ENCODE measurements at regions not wholly inside any gene's neighbourhood (a gene's known extent, or its start where the extent isn't known, plus 50 kb on each side); places are given as distances from the start of the nearest gene placed in this dataset.

DNA sequence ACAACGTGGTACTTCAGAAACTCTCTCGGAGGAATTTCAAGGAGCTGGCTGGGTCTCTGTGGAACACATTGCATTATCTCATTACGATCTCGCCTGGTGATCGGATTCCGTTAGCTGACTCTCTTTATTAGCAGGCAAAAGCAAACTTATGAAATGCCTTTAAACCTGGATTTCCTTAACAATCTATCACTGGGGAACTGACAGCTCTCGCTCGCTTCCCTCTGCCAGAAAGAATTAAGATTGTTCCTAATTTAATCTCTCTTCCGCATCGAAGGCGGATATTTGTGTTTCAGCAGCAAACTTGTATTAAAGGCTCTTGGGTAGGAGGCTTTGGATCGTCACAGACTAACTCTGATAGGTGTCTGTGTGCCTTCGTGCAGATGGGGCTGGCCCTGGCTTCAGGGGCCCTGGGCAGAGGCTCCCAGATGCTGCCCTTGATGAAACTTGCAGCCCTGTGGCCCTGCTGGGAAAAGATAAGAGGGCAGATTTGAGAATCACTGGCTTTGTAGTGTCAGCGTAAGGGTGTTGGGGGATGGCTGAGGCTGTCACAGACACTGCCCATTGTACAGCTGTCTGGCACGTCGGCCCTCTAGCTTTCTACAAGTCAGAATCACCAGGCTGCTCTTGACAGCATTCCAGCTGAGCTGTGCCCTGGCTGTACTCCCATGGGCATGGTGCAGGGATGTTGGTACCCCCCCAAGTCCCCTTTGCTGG, 162.2 kb upstream of the NECTIN1 start:
- TF ChIP-seq, protein P1, sequence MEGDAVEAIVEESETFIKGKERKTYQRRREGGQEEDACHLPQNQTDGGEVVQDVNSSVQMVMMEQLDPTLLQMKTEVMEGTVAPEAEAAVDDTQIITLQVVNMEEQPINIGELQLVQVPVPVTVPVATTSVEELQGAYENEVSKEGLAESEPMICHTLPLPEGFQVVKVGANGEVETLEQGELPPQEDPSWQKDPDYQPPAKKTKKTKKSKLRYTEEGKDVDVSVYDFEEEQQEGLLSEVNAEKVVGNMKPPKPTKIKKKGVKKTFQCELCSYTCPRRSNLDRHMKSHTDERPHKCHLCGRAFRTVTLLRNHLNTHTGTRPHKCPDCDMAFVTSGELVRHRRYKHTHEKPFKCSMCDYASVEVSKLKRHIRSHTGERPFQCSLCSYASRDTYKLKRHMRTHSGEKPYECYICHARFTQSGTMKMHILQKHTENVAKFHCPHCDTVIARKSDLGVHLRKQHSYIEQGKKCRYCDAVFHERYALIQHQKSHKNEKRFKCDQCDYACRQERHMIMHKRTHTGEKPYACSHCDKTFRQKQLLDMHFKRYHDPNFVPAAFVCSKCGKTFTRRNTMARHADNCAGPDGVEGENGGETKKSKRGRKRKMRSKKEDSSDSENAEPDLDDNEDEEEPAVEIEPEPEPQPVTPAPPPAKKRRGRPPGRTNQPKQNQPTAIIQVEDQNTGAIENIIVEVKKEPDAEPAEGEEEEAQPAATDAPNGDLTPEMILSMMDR (IDR thresholded peaks at IDR 0.05), result no peak
- no peaks in the 10 kb centered on the region for H3K9me3 ChIP-seq
- no peak overlapping the region for H3K27ac ChIP-seq
- H3K27me3 ChIP-seq (replicated peaks; ENCODE audit: insufficient read depth), result no peaks in the 10 kb centered on the region
- ATAC-seq (ENCODE audit: insufficient number of reproducible peaks, low FRiP score, low read depth) (no peak), DNase-seq (ENCODE audit: low spot score) (no peak)
- H3K36me3 ChIP-seq, result no peaks in the 10 kb centered on the region
- no peaks in the 10 kb centered on the region for H3K4me1 ChIP-seq (ENCODE audit: control insufficient read depth in 1 of 2, low read depth in 2 of 2)
- no peak overlapping the region for H3K4me3 ChIP-seq

DNA sequence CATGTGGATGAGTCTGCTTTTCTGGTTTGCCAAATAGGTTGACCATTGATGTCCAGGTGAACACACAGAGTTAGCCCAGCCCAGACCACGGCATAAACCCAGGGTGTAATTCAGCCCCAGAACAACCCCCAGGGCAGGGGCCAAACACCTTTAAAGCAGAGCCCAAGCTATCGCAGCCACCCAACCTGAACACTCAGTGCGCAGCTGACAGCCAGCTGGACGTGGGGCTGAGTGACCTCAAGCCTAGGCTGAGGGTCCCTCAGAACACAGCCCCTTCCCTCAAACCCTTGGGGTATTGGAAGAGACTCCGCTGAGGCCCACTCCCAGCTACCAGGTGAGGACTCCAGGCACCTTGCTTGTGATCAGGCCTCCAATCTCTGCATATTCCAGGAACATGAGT, 161.5 kb upstream of the NECTIN1 start:
- Histone ChIP-seq H3K4me1 (ENCODE audit: control insufficient read depth in 1 of 2, low read depth in 2 of 2) (no peaks in the 10 kb centered on the region), H3K4me3 (no peak overlapping the region), H3K36me3 (no peaks in the 10 kb centered on the region), H3K27me3 (replicated peaks; ENCODE audit: insufficient read depth) (no peaks in the 10 kb centered on the region), H3K27ac (no peak overlapping the region), H3K9me3 (no peaks in the 10 kb centered on the region)
- TF ChIP-seq, protein P1 (IDR thresholded peaks at IDR 0.05), result no peak
- DNase-seq (ENCODE audit: low spot score) (no peak), ATAC-seq (ENCODE audit: insufficient number of reproducible peaks, low FRiP score, low read depth) (no peak)

DNA sequence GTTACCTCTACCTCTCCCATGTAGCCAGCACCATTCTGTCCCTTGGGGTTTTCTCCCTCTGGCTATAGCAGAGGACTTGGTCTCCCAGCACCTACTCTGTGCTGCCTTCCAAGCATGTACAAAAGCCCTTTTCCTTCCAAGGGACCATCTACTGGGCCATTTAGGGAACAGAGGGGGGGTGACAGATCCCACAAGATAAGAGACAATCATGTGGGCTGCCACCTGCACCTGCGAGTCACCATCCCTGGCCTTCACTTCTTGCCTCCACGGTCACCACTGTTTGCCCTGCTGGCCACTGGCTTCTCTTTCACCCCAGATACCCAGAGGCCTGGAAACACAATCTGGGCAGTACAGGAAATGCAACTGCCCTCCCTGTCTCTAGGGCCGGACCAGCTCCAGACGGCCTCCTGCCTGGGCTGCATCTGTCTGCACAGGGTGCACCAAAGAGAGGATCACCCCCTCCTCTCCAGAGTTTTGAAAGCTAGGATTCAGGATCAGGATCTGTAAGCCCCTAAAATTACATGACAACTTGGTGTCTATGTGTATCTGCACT, 160.8 kb upstream of the NECTIN1 start:
- TF ChIP-seq, protein P1 (IDR thresholded peaks at IDR 0.05), result no peak

GRCh38 chr11:119889111-119889510, 160.1 kb upstream of the NECTIN1 start:
- no peaks in the 10 kb centered on the region for H3K9me3 ChIP-seq
- no peak overlapping the region for H3K4me3 ChIP-seq
- ATAC-seq (ENCODE audit: insufficient number of reproducible peaks, low FRiP score, low read depth) (no peak), DNase-seq (ENCODE audit: low spot score) (no peak)
- TF ChIP-seq, protein P1 (IDR thresholded peaks at IDR 0.05), result no peak
- H3K36me3 ChIP-seq, result no peaks in the 10 kb centered on the region
- no peaks in the 10 kb centered on the region for H3K4me1 ChIP-seq (ENCODE audit: control insufficient read depth in 1 of 2, low read depth in 2 of 2)
- H3K27ac ChIP-seq, result no peak overlapping the region
- H3K27me3 ChIP-seq (replicated peaks; ENCODE audit: insufficient read depth), result no peaks in the 10 kb centered on the region

More for the DNA sequence above, 160.8 kb upstream of the NECTIN1 start:
- no peak for ATAC-seq (ENCODE audit: insufficient number of reproducible peaks, low FRiP score, low read depth)
- Histone ChIP-seq H3K4me3 (no peak overlapping the region), H3K27ac (no peak overlapping the region), H3K9me3 (no peaks in the 10 kb centered on the region), H3K36me3 (no peaks in the 10 kb centered on the region), H3K4me1 (ENCODE audit: control insufficient read depth in 1 of 2, low read depth in 2 of 2) (no peaks in the 10 kb centered on the region), H3K27me3 (replicated peaks; ENCODE audit: insufficient read depth) (no peaks in the 10 kb centered on the region)
- DNase-seq (ENCODE audit: low spot score), result no peak

DNA sequence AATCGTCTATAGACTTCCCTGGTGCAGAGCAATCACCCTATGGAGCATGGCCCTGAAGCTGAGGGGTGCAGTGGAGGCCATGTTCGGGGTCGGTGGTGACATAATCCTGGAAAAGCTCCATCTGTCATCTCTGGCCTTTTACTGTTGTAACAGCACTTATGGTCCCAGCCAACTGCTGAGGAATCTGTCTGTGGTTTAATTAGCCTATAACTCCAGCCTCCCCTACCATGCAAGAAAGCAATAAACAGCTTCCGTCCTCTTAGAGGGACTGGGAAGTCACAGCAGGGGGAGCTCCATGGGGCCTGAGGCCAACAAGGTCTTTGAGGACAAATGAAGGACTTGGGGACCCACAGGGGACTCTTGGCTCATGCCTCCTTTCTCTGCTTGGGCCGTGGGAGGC, 159.1 kb upstream of the NECTIN1 start:
- Histone ChIP-seq H3K4me3 (no peak overlapping the region), H3K9me3 (no peaks in the 10 kb centered on the region), H3K27ac (no peak overlapping the region), H3K36me3 (no peaks in the 10 kb centered on the region), H3K4me1 (ENCODE audit: control insufficient read depth in 1 of 2, low read depth in 2 of 2) (no peaks in the 10 kb centered on the region), H3K27me3 (replicated peaks; ENCODE audit: insufficient read depth) (no peaks in the 10 kb centered on the region)
- no peak for ATAC-seq (ENCODE audit: insufficient number of reproducible peaks, low FRiP score, low read depth)
- no peak for DNase-seq (ENCODE audit: low spot score)
- TF ChIP-seq, protein P1 (IDR thresholded peaks at IDR 0.05), result no peak
